ENCODE measurements at regions not wholly inside any gene's neighbourhood (a gene's known extent, or its start where the extent isn't known, plus 50 kb on each side); places are given as distances from the start of the nearest gene placed in this dataset.

DNA sequence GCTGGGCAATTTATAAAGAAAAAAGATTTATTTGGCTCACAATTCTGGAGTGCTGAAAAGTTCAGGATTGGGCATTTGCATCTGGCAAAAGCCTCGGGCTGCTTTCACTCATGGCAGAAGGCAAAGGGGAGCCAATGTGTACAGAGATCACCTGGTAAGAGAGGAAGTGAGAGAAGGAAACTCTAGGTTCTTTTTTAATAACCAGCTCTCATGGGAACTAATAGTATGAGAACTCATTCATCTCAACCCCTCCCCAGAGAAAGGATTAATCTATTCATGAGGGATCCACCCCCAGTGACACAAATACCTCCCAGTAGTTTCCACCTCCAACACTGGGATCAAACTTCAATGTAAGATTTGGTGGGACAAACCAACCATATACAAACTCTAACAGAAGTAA, 129.0 kb downstream of the EVA1A start:
- TF ChIP-seq NR3C1 (CRISPR knock-in tag; conservative IDR thresholded peaks at IDR 0.05; ENCODE audit: low read depth) (no peak), TP53 (CRISPR knock-in tag; IDR thresholded peaks at IDR 0.05) (no peak), ZNF671 (CRISPR knock-in tag; IDR thresholded peaks at IDR 0.05) (no peak), ZNF263 (CRISPR knock-in tag; IDR thresholded peaks at IDR 0.05; ENCODE audit: low read depth) (no peak), ETV6 (CRISPR knock-in tag; IDR thresholded peaks at IDR 0.05) (no peak), ESRRA (CRISPR knock-in tag; IDR thresholded peaks at IDR 0.05; ENCODE audit: borderline replicate concordance) (no peak), ZNF423 (CRISPR knock-in tag; IDR thresholded peaks at IDR 0.05) (no peak), NR2C2 (CRISPR knock-in tag; IDR thresholded peaks at IDR 0.05) (no peak), IRF2 (CRISPR knock-in tag; IDR thresholded peaks at IDR 0.05; ENCODE audit: borderline replicate concordance, low read depth) (no peak), FOXP1 (CRISPR knock-in tag; IDR thresholded peaks at IDR 0.05; ENCODE audit: borderline replicate concordance) (no peak)
- TF ChIP-seq, protein P1, sequence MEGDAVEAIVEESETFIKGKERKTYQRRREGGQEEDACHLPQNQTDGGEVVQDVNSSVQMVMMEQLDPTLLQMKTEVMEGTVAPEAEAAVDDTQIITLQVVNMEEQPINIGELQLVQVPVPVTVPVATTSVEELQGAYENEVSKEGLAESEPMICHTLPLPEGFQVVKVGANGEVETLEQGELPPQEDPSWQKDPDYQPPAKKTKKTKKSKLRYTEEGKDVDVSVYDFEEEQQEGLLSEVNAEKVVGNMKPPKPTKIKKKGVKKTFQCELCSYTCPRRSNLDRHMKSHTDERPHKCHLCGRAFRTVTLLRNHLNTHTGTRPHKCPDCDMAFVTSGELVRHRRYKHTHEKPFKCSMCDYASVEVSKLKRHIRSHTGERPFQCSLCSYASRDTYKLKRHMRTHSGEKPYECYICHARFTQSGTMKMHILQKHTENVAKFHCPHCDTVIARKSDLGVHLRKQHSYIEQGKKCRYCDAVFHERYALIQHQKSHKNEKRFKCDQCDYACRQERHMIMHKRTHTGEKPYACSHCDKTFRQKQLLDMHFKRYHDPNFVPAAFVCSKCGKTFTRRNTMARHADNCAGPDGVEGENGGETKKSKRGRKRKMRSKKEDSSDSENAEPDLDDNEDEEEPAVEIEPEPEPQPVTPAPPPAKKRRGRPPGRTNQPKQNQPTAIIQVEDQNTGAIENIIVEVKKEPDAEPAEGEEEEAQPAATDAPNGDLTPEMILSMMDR (IDR thresholded peaks at IDR 0.05): no peak
- TF ChIP-seq, protein P2, sequence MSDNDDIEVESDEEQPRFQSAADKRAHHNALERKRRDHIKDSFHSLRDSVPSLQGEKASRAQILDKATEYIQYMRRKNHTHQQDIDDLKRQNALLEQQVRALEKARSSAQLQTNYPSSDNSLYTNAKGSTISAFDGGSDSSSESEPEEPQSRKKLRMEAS (CRISPR knock-in tag; IDR thresholded peaks at IDR 0.05): no peak
- TF ChIP-seq, protein P3, sequence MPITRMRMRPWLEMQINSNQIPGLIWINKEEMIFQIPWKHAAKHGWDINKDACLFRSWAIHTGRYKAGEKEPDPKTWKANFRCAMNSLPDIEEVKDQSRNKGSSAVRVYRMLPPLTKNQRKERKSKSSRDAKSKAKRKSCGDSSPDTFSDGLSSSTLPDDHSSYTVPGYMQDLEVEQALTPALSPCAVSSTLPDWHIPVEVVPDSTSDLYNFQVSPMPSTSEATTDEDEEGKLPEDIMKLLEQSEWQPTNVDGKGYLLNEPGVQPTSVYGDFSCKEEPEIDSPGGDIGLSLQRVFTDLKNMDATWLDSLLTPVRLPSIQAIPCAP (CRISPR knock-in tag; IDR thresholded peaks at IDR 0.05): no peak
